Tibial nerve (tissue), 4 donors: ENCODE measurements at regions not wholly inside any gene's neighbourhood (a gene's known extent, or its start where the extent isn't known, plus 50 kb on each side); places are given as distances from the start of the nearest gene placed in this dataset.
A peak's percentile ranks its signal among the peaks of the same experiment; 100 is the strongest.

Source experiments
- CTCF ChIP-seq, 5 experiments: fragments of 200-600 bp in 3 of 5; fragments of 450-650 bp in 2 of 5; sonication (generic) in 3 of 5; IDR thresholded peaks; one replicate each; pipeline ENCODE4 v1.5.1; 2016 to 2019; ENCODE audit warnings: antibody characterized with exemption in 5 of 5, mild to moderate bottlenecking in 3 of 5, moderate library complexity in 2 of 5
- EP300 ChIP-seq, 2 donors: sonication (generic); formaldehyde crosslinking; IDR thresholded peaks; one replicate each; pipeline ENCODE4 v1.6.1; 2017; ENCODE audit warnings: antibody characterized with exemption in 2 of 2, mild to moderate bottlenecking in 1 of 2
- POLR2A ChIP-seq, 2 donors: fragments of 450-650 bp; IDR thresholded peaks; one replicate each; pipeline ENCODE4 v1.6.1; 2017; ENCODE audit warnings: antibody characterized with exemption in 2 of 2, mild to moderate bottlenecking in 2 of 2, moderate library complexity in 2 of 2

GRCh38 chr5:33343676-33344327, 97.0 kb upstream of the TARS1 start:
- TF ChIP-seq CTCF (IDR thresholded peaks at IDR 0.05) (no peak), POLR2A (IDR thresholded peaks at IDR 0.05) (no peak), EP300 (IDR thresholded peaks at IDR 0.05) (peak in 1 of 2 donors; percentile 32)
